DND-41 (cell line): ENCODE measurements at regions not wholly inside any gene's neighbourhood (a gene's known extent, or its start where the extent isn't known, plus 50 kb on each side); places are given as distances from the start of the nearest gene placed in this dataset.

Experiments used
- ATAC-seq: fragments of 200-7000 bp; cut with Tn5 transposase; 3 replicates; pipeline ENCODE4 v1.9.1; 2021; ENCODE audit warnings: low read depth; ENCODE audit not compliant: insufficient read depth
- DNase-seq: peaks from one replicate; pipeline ENCODE4 v3.0.0-alpha.2; 2020
- H2AFZ ChIP-seq: 2 replicates; pipeline ENCODE4 v1.6.0; 2012; ENCODE audit warnings: low read depth, low read length
- H3K27ac ChIP-seq: 2 replicates; pipeline ENCODE4 v1.5.1; 2012; ENCODE audit warnings: low read length, inconsistent platforms
- H3K27me3 ChIP-seq: fragments of 200-600 bp; sonication (generic); 2 replicates; pipeline ENCODE4 v1.6.0; 2012; ENCODE audit warnings: low read length, mild to moderate bottlenecking, inconsistent platforms; ENCODE audit not compliant: insufficient read depth, poor library complexity
- H3K36me3 ChIP-seq: 2 replicates; pipeline ENCODE4 v1.5.1; 2012; ENCODE audit warnings: low read length, inconsistent platforms; ENCODE audit not compliant: insufficient read depth
- H3K4me1 ChIP-seq: 2 replicates; pipeline ENCODE4 v1.5.1; 2012; ENCODE audit warnings: mild to moderate bottlenecking, low read length; ENCODE audit not compliant: insufficient read depth
- H3K4me2 ChIP-seq: 2 replicates; pipeline ENCODE4 v1.6.0; 2012; ENCODE audit warnings: mild to moderate bottlenecking, moderate library complexity, low read length, inconsistent platforms; ENCODE audit not compliant: insufficient read depth
- H3K4me3 ChIP-seq, 2 experiments: fragments of 200-600 bp in 1 of 2; shearing (Covaris generic) in 1 of 2; 2 replicates each; pipeline ENCODE4 v1.5.1; 2012 to 2016; ENCODE audit warnings: inconsistent platforms in 2 of 2, low read length in 2 of 2, mild to moderate bottlenecking in 2 of 2, low read depth in 1 of 2, moderate library complexity in 1 of 2
- H3K79me2 ChIP-seq: 2 replicates; pipeline ENCODE4 v1.6.0; 2012; ENCODE audit warnings: low read length, inconsistent platforms; ENCODE audit not compliant: insufficient read depth
- H3K9ac ChIP-seq: 2 replicates; pipeline ENCODE4 v1.6.0; 2012; ENCODE audit warnings: low read depth, mild to moderate bottlenecking, inconsistent platforms, low read length, moderate library complexity
- H3K9me3 ChIP-seq: 2 replicates; pipeline ENCODE4 v1.5.1; 2012; ENCODE audit warnings: low read length, moderate library complexity, mild to moderate bottlenecking, inconsistent platforms; ENCODE audit not compliant: insufficient read depth, severe bottlenecking
- H4K20me1 ChIP-seq: 2 replicates; pipeline ENCODE4 v1.6.0; 2012; ENCODE audit warnings: low read length; ENCODE audit not compliant: insufficient read depth
- CTCF ChIP-seq: IDR thresholded peaks from 2 replicates; pipeline ENCODE4 v1.5.1; 2012; ENCODE audit warnings: borderline replicate concordance, low read length, moderate library complexity, mild to moderate bottlenecking; ENCODE audit not compliant: poor library complexity, severe bottlenecking; ENCODE audit errors: extremely low read depth
- EZH2 ChIP-seq: IDR thresholded peaks from 3 replicates; pipeline ENCODE4 v1.6.1; 2012; ENCODE audit warnings: borderline replicate concordance, low read depth, mild to moderate bottlenecking, moderate library complexity, low read length, inconsistent platforms; ENCODE audit not compliant: severe bottlenecking

DNA sequence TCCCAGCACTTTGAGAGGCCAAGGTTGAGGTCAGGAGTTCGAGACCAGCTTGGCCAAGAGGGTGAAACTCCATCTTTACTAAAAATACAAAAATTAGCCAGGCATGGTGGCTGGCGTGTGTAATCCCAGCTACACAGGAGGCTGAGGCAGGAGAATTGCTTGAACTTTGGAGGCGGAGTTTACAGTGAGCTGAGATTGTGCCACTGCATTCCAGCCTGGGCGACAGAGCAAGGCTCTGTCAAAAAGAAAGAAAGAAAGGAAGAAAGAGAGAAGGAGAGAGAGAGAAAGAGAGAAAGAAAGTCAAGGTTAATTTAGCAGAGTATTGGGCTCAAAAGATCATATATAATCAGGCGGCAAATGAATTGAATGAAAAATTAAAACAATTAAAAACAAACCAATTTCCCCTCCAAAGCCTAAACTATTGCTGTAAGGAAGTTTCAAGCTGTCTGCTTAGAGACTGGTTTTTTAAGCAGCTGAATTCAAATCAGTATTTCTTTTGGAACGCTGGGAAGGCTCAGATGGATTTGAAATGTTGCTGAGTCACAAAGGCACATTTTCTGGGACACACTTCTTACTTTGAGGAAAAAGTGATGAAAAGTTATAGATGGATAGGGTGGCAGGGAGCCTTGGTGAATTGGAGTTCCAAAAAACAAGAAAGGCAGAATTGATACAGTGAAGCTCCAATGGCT, 81.3 kb upstream of the BHLHE40 start:
- no peak for TF ChIP-seq EZH2
- no peak for TF ChIP-seq CTCF
- Histone ChIP-seq H2AFZ (no peak overlapping the region), H3K4me3 (no peak overlapping the region)

GRCh38 chr3:4898454-4899313, 80.6 kb upstream of the BHLHE40 start:
- Histone ChIP-seq H3K9me3 (no peaks in the 10 kb centered on the region), H3K9ac (no peak overlapping the region), H3K27me3 (no peaks in the 10 kb centered on the region), H4K20me1 (no peaks in the 10 kb centered on the region), H3K79me2 (no peaks in the 10 kb centered on the region), H3K27ac (no peak overlapping the region), H3K4me1 (peaks cover 3% of the 10 kb centered on the region; the same call in 1 of the 2 replicates), H3K4me3 (no peak overlapping the region), H2AFZ (no peak overlapping the region), H3K36me3 (no peaks in the 10 kb centered on the region), H3K4me2 (no peak overlapping the region)
- DNase-seq (no peak), ATAC-seq (peak; percentile 32)
- TF ChIP-seq EZH2: no peak
- no peak for TF ChIP-seq CTCF

More for the DNA sequence above, 81.3 kb upstream of the BHLHE40 start:
- no peak overlapping the region for H3K4me2 ChIP-seq
- no peaks in the 10 kb centered on the region for H3K79me2 ChIP-seq
- H4K20me1 ChIP-seq: no peaks in the 10 kb centered on the region
- DNase-seq (no peak), ATAC-seq (no peak)
- no peak overlapping the region for H3K9ac ChIP-seq
- no peaks in the 10 kb centered on the region for H3K27me3 ChIP-seq
- no peaks in the 10 kb centered on the region for H3K9me3 ChIP-seq
- H3K36me3 ChIP-seq: no peaks in the 10 kb centered on the region
- H3K4me1 ChIP-seq: no peaks in the 10 kb centered on the region
- H3K27ac ChIP-seq: no peak overlapping the region

DNA sequence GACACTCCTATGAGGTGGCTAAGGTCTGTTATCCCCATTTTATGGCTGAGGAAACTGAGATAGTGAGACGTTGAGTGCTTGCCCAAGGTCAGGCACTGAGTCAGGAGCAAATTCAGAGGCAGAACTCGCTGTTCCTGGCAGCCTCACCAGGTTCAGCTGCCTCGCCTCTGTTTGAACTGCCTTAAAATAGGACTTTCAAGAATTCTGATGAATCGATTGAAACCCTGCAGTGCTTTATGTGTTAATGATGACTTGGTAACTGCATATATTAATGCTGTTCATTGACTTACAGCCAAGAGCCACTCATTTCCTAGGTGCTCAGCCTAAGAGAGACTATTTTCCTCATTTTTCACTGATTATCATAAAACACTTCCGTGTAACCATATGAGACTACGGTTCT, 79.5 kb upstream of the BHLHE40 start:
- ATAC-seq (no peak), DNase-seq (no peak)
- no peak overlapping the region for H3K9ac ChIP-seq
- no peak overlapping the region for H3K27ac ChIP-seq
- H3K36me3 ChIP-seq: no peaks in the 10 kb centered on the region
- no peaks in the 10 kb centered on the region for H3K79me2 ChIP-seq
- H3K4me2 ChIP-seq: no peak overlapping the region
- no peak overlapping the region for H2AFZ ChIP-seq
- H3K4me1 ChIP-seq: peaks cover 14% of the 10 kb centered on the region
- H3K9me3 ChIP-seq: no peaks in the 10 kb centered on the region
- no peak for TF ChIP-seq EZH2
- no peak for TF ChIP-seq CTCF
- H4K20me1 ChIP-seq: no peaks in the 10 kb centered on the region
- H3K4me3 ChIP-seq: no peak overlapping the region
- H3K27me3 ChIP-seq: no peaks in the 10 kb centered on the region
